ENCODE measurements at regions not wholly inside any gene's neighbourhood (a gene's known extent, or its start where the extent isn't known, plus 50 kb on each side); places are given as distances from the start of the nearest gene placed in this dataset.

- TF ChIP-seq, protein P1, sequence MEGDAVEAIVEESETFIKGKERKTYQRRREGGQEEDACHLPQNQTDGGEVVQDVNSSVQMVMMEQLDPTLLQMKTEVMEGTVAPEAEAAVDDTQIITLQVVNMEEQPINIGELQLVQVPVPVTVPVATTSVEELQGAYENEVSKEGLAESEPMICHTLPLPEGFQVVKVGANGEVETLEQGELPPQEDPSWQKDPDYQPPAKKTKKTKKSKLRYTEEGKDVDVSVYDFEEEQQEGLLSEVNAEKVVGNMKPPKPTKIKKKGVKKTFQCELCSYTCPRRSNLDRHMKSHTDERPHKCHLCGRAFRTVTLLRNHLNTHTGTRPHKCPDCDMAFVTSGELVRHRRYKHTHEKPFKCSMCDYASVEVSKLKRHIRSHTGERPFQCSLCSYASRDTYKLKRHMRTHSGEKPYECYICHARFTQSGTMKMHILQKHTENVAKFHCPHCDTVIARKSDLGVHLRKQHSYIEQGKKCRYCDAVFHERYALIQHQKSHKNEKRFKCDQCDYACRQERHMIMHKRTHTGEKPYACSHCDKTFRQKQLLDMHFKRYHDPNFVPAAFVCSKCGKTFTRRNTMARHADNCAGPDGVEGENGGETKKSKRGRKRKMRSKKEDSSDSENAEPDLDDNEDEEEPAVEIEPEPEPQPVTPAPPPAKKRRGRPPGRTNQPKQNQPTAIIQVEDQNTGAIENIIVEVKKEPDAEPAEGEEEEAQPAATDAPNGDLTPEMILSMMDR (IDR thresholded peaks at IDR 0.05) = no peak
- TF ChIP-seq POLR2AphosphoS5 (IDR thresholded peaks at IDR 0.05) = no peak
- no peak for TF ChIP-seq POLR2A (IDR thresholded peaks at IDR 0.05)
- TF ChIP-seq EP300 (IDR thresholded peaks at IDR 0.05) = no peak
Observed at GRCh38 chr12:94781835-94782234, 131.5 kb upstream of the TMCC3 start.
